ENCODE measurements at regions not wholly inside any gene's neighbourhood (a gene's known extent, or its start where the extent isn't known, plus 50 kb on each side); places are given as distances from the start of the nearest gene placed in this dataset.

DNA sequence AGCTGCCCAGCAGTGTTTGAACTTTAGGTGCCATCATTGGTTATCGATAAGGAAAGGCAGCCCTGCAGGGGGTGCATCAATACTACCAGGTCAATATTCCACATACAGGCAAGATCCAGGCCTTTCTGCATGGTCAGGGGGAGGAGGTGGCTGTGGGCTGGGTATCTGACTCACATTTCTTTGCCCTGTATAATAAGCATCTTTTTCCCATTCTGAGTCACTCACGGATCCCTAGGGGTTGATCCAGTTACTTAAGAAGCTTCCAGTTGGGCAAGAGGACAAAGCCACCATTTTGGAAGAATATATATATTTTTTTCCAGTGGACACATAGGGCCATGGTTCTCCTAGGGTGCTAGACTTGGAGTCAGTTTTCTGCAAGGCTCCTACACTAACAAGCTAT, 114.2 kb upstream of the HABP2 start:
- DNase-seq (ENCODE audit: low read depth) = no peak

DNA sequence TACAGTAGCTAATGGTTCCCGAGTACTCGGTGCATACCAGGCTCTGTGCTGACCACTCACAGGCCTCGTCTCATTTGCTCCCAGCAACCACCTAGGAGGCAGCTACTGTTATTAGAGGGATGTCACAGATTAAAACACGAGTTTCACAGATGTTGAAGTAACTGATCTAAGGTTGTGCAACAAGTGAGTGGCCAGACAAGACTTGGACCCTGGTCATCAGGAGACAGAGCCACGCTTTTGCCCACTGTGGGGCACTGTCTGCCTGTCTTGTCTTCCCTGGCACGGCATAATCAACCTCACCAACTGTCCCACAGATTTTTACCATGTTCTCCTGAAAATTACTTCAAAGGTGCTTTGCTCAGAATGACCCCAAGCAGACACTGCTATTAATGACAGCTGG, 111.6 kb upstream of the HABP2 start:
- no peak for DNase-seq (ENCODE audit: low read depth)

DNA sequence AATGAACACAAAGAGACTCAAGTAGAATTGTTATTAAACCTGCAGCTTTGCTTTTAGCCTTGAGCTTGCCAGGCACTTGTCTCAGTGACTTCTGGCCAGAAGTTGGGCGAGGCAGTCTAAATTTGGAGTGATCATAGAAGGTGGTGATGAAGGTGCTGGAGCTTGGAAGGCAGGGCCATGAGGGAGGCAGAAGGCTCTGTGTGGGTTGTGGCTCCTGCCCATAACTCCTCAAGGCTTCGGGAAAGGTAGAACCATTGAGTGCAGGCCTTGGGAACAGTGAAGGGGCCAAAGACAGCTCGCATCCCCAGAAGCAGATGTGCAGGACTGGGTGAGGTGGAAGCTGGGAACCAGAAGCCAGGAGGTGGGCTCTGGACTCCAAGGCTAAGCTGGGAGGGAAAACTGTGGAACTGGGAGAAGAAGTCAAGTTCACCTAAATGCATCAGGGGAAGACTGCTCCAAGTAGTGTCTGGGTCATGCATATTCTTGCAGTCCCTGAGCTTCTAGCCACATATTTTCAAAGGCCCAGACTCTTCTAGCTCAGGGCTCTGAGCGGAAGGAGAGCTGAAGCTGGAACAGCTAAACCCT, 111.1 kb upstream of the HABP2 start:
- no peak for DNase-seq (ENCODE audit: low read depth)

DNA sequence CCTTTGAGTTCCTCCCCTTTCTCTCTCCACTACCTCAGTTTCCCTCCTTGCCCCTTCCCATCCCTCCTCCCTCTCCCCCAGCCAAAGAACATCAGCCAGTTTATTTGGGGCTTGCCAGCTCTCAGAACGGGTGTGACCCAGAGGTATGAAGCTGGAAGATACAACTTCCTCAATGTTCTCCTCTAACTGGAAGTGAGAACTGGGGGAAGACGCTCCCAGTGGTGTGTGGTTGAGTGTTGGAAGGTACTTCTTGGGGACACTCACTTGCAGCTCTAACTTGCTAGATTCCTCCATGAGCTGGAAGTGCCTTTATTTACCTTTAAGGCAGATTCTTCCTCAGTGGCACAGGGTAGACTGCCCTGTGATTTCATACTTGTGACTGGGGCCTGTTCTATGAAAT, 110.5 kb upstream of the HABP2 start:
- DNase-seq (ENCODE audit: low read depth) = no peak

DNA sequence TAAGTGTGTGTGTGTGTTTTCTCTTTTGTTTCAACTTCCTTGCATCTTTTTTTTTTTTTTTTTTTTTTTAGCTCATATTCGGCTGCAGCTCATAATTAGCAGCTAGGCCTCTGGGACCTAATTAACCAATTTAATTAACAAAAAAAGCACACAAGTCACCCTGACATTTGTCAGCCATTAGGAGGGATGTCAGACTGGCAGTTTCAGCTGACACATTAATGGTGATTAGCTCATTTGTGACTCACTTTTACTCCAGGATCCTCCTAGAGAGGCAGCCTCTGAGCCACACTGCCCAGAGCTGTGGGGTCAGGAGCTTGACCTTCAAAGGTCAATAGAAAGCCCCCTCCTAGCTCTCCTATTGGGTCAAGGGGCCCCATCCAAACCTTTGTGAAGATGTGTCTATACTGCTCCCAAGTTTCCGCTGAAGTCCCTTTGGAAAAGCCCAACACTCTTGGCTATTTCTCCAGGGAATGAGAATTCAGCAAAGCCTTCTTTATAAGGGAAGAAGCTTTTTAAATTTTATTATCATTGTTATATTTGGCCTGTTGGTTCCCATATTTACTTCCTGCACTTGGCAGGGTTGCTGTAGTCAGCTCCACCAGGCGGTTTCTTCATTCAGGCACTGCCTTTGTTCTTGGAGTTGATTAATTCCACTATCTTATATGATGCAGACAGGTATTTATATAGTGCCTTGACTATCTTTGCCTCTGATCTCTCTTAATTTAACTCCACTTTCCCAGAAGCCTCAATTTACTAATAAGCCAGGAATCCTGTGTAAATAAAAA, 109.5 kb upstream of the HABP2 start:
- DNase-seq (ENCODE audit: low read depth) = no peak

DNA sequence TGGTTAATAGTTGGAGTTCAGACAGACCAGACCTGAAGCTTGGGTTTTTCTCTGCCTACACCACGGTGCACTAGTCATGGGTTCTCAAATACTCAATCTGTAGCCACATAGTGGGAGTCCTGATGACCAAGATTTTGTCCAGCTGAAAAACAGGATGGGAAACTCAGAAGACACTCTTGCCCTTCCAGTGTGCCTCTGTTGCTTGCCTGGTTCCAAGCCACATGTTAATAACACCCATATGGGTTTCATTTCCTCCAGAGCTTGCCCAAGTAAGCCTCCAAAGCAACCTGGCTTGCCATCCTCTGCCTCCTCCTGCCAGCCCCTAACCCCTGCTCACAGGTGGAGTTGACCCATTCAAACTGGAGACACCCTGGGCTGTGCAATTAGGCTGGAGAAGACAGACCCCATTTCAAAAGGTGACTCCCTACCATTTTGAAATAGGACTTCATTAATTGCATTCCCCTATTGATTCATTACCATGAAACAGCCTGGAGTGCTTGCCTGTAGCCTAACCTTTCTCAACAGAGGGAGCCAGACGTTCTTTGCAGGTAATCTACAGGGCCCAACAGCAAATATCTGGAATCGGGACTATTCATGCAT, 108.0 kb upstream of the HABP2 start:
- DNase-seq (ENCODE audit: low read depth) = no peak

DNA sequence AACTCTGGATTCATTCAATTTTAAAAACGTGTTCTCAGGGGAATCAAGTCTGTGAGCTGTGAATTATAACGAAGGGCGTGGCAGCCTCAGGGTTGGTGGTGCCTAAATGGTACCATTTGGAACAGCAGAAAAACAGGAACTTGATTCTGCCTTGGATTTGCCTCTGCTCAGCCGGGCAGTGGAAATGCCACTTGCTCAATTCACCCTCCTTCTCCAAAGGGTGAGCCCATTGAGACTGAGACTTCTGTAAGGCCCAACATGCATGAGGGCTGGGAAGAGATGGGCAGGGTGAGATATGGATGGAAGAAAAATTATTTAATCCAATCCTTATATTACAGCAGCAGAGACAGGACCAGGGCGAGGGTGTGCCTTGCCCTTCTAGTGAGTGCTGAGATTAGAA, 107.1 kb upstream of the HABP2 start:
- DNase-seq (ENCODE audit: low read depth) = no peak

DNA sequence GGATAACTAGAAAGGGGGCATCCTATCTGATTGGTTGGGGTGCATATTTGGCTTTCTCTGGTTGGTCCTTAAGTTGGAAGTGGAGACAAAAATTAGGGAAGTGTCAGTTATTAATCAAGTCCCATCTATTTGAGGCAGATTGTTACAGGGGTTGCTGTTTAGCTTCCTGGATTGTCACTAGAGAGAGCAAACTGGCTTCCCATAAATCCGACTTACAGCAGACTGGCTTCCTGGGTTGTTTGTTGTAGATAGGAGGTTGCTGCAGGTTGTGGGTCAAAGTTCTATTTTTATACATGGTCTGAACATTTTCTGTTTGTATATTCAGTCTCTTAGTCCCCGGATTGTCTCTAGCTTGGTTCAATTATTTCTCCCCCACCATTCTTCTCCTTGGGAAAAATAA, 106.1 kb upstream of the HABP2 start:
- DNase-seq (ENCODE audit: low read depth) = no peak

DNA sequence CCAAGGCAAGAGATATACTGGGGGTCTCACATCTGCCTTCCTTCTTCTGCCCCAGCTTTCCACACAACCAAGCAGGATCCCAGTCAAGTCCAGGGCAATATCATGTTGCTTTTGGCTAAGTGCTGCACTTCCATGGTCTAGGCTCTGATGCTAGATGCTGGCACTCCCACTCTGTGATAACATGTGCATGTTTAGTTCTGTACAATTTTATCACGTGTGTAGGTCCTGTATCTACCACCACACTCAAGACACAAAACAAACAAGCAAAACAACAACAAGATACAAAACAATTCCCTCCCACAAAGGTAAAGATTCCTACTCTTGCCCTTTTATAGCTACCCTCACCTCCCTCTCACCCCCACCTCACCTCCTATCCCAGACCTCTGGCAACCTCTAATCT, 105.6 kb upstream of the HABP2 start:
- DNase-seq (ENCODE audit: low read depth) = no peak

DNA sequence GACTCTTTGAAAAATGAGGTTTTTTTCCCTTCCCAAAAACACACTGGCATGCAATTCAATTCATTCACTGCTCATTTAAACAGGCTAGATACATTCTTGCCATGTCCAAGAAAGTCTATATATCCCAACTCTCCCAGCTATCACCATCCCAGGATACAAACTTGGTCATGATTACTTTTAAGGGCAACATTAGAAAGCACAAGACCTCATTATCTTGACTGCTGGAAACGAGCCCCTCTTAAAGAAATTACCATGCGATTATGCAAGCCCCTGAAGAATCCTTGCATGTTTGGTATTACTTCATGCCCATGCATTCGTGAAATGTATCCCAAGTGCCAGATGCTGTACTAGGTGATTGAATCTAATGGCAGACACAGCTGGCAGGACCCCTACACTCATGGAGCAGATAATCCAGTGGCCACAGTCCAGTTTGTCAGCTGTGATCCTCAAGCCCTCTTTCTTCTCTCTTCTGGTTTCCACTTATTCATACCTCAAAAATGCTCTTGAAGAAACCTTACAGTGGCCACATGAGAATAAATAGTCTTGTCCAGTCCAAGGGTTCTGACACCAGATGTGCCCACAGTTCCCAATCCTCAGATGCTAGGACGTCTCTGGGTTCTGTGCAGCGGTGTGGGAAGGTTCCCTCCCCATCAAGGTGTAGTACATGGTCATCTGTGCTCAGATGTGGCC, 103.7 kb upstream of the HABP2 start:
- DNase-seq (ENCODE audit: low read depth) = no peak

DNA sequence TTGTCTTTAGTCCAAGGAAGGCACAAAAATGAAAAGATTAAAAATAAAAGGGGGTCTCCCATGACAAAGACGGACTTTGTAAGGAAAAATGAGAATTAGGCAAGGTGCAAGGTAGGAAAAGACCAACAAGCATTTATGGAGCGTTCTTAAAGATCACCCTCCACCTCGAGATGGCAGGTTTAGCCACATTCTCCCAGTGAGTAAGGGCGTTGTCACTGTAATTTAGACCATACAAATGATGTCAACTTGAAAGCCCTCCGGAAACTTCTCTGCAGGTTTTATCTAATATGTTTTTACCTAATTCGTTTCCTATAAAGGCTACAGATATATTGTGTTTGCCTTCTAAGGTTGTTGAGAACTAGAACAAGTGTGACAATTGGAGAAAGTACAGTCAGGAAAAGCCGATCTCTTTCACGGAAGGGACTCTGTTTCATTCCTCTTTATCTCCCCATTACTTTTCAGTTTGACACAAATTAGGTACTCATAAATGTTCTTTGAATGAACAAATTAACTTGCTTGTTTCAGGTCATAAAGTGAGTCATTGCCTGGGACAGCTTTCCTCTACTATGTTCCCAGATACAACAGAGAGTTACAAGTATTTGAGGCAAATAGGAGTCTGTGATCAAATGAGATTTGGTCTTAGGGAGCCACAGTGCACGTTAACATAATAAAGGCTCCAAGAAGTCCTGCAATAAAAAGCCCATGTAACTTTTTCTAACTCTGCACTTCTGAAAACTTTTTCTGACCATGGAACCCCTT, 102.6 kb upstream of the HABP2 start:
- no peak for DNase-seq (ENCODE audit: low read depth)

DNA sequence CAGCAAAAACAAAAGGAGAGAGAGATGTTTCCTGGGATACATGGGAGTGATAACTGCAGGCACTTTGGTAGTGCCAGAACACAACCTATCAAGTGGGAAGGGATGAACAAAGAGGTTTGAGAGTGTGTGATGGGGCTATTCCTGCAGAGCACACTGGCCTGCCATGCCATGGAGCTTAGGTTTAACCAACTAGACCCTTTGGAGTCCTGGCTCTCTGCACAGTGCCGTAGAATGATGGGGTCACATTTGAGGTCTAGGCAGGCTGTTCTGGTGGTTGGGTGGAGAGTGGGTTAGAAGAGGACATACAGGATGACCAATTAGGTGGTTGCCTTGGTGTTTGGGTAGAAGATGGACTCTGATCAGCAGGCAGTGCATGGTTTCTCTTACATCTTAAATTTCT, 101.9 kb upstream of the HABP2 start:
- DNase-seq (ENCODE audit: low read depth) = no peak

DNA sequence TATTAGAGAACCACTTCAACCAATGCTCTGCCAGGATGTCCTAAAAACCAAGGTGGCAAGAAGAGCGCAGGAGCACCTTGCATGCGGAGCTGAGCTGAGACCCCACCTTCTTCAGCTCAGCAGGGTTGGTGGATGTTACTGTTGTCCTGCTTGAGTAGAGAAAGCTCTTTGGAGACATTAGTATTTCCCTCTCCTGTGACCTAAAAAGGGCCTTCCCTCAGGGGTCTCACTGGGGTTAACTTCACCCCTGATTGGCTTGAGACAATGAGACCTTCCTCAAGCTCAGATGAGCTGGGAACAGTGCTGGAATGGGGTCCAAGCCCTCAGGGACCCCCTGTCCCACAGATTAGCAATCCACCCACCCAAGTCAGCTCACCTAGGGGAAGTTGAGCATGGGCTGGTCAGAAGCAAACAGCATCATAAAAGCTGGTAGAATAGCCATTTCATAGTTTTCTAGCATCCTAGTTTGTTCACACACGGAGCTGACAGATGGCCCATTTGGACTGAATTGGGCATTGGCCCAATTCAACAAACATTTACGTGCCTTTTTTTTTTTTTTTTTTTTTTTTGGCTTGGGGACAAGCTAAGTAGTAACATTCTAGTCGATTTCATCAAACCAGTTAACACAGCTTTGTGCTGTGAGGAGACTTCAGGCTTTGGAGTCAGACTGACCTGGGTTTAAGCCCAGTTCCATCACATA, 100.6 kb upstream of the HABP2 start:
- DNase-seq (ENCODE audit: low read depth) = no peak

DNA sequence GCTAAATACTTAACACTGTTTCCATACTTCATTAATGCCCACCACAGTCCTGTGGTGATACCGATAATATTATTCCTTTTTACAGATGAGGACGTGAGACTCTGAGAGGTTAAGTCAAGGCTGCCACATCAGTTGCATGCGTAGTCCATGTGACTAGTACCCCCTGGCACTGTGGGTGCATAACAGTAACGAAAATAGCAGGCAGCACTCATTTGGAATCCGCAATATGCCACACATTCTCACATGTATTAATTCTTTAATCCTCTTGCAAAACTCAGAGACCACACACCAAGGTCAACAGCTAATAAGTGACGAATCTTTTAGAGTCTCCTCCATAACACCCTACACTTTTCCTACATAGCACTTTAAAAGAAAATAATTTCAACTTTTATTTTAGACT, 99.5 kb upstream of the HABP2 start:
- DNase-seq (ENCODE audit: low read depth) = no peak

DNA sequence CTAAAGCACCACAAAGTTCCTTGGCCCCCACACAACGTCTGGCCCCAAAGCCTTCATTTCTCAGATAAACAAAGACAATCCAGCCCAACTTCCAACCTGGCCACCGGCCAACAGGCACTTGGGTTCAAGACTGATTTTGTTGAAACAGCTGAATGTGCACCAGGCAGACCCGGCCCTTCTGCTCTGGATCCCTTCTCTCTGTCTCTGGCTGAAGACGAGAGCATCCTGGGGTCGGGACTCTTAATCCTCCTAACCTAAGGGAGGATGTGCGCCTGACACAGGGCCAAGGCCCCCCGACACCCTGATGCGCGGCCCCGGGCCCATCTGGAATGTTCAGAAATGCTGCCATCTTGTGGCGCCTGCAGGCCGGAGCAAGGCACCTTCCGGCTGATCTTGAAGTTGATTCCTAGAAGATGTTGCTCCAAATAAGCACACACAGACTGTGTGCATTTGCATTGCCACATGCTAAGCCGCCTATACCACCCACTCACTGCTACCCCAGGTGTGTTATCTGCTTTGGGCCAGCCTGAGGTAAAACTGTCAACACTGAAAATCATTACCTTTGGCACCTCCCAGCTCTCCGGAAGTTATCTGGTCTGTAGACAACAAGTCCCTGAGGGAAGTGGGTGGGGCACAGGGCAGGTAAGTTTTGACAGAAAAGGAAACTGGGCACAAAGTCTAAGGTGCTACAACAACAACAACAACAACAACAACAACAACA, 98.4 kb upstream of the HABP2 start:
- DNase-seq (ENCODE audit: low read depth) = no peak

DNA sequence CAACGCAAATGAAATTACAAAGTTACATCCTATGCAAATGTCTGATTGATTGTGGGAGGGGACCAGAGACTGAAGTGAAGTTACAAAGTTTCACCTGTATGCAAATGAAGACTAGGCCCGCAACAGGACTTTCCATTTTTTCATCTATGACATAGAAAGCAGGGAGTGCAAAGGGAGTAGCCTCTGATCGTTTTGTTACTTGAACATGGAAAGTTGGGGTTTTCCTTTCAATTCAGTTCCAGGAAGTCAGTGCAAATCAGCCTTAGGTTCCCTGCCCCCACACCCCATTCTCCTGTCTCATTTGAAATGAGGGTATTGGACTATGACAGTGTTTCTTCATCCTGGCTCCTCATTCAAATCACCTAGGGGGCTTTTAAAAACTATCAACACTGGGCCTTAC, 96.9 kb upstream of the HABP2 start:
- DNase-seq (ENCODE audit: low read depth) = no peak

DNA sequence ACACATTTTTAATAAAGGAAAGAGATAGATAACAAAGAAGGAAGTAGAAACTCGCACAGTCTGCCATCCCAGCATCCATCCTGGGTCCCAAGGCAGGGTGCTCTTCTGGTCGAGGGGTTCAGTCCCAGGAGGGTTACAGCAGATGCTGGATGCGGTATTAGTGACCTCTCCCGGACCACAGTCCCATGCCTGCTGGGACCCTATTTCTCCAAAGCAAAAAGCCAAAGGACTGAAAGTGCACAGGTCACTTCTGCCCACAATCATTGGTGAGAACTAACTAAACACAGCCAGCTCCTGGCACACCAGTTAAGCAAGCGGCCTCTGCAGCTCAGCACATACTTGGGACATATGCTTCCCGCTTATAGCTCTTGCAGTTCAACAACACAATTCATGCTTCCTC, 96.1 kb upstream of the HABP2 start:
- DNase-seq (ENCODE audit: low read depth) = no peak

DNA sequence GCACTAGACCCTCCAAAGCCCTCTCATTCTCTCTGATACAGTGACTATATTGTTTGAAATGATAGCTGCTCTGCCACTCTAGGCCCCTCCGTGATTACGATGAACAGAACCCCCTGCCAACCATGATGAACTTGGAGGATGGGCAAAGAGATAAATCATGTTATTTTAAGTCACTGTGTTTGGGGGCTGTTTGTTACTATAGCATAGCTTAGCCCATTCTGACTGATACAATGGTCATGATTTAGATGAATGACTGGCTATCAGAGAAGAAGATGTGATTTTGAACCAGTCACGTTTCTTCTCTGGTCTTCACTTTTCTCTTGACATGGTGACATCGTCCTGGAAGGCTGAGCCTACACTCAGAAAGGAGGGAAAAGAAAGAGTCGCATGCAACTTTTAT, 95.4 kb upstream of the HABP2 start:
- no peak for DNase-seq (ENCODE audit: low read depth)

DNA sequence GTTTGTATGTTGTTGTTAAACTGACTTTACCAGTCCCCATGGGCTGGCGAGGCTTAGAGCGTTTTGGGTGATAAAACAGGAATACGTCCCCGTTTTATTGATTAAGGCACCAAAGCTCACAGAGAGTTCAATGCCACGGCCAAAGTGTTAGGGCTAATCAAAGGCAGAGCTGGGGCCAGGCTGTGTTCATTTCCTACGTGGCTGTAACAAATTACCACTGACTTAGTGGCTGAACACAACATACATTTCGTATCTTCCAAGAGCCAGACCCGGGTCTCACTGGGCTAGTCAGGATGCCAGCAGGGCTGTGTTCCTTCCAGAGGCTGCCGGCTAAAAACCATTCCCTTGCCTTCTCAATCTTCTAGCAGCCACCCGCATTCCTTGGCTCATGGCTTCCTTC, 94.4 kb upstream of the HABP2 start:
- no peak for DNase-seq (ENCODE audit: low read depth)

DNA sequence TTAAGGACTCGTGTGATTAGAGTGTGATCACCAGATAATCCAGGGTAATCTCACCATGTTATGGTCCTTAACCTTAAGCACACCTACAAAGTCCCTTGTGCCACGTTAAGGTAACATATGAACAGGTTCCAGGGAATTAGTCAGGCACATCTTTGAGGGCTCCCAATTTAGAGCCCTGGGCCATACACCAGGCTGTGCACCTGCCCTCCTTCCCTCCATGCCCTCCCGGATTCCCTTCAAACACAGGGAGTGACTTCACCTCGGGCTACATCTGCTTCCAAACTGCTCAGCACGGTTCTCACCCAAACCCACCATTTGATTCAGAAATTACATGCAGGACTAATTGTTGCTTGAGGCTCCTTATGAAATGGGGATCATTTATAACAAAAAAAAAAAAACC, 93.9 kb upstream of the HABP2 start:
- no peak for DNase-seq (ENCODE audit: low read depth)
